ENCODE measurements at regions not wholly inside any gene's neighbourhood (a gene's known extent, or its start where the extent isn't known, plus 50 kb on each side); places are given as distances from the start of the nearest gene placed in this dataset.

- TF ChIP-seq CTCF (IDR thresholded peaks at IDR 0.05) (no peak), POLR2A (IDR thresholded peaks at IDR 0.05; ENCODE audit: low read depth) (no peak), POLR2AphosphoS5 (IDR thresholded peaks at IDR 0.05) (no peak), EP300 (IDR thresholded peaks at IDR 0.05) (no peak)
These were observed 117.8 kb upstream of the SPIN1 start for GRCh38 chr9:88270413-88270812.
